GM21825 (cell line): ENCODE measurements at regions not wholly inside any gene's neighbourhood (a gene's known extent, or its start where the extent isn't known, plus 50 kb on each side); places are given as distances from the start of the nearest gene placed in this dataset.
"Not testable (repeated sequence)": the region's sequence is repeated elsewhere in the genome, so short reads cannot be mapped to it uniquely, and the experiment has no call there.

ENCODE experiments used
- ATAC-seq: cut with Tn5 transposase; IDR thresholded peaks from one replicate; pipeline ENCODE4 v1.9.1; 2021; ENCODE audit warnings: mild to moderate bottlenecking, moderate library complexity; ENCODE audit not compliant: unreplicated experiment

DNA sequence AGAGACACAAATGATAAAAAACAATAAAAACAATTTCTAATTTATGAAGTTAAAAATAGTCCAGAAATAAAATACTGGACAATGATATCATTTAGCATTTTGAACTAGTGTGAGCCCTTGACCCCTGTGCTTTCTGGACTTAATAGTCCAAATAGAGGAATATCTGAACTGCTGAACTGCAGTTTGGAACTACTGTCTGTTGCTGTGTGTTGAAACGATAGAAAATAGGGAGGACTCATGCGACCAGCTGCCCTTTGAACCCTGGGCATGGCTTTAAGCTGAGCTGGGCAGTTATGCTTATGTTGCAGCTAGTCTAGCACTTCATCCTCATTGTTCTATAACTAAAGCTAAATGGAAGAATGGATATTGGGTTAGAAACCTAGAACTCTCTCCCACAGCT is 99.5 kb downstream of the FMR1NB start:
- ATAC-seq: no peak

GRCh38 chrX:148084611-148085010 is 103.5 kb downstream of the FMR1NB start:
- ATAC-seq: no peak

DNA sequence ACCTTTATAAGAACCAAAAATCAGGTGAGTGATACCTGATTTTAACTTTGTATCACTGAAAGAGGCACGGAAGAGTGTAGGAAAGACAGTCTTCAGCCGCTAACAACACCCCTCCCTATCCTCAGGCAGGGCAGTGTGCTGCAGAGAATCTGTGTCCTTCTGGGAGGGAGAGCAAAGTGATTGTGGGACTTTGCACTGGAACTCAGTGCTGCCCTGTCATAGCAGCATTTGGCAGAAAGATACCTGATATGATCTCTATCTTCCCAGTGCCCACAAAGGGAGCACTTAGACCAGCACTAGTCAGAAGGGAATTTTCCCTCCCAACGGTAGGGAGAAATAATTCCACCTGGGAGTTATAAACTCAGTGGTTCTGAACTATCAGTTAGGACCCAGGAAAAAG is 139.0 kb downstream of the FMR1NB start:
- no peak for ATAC-seq

DNA sequence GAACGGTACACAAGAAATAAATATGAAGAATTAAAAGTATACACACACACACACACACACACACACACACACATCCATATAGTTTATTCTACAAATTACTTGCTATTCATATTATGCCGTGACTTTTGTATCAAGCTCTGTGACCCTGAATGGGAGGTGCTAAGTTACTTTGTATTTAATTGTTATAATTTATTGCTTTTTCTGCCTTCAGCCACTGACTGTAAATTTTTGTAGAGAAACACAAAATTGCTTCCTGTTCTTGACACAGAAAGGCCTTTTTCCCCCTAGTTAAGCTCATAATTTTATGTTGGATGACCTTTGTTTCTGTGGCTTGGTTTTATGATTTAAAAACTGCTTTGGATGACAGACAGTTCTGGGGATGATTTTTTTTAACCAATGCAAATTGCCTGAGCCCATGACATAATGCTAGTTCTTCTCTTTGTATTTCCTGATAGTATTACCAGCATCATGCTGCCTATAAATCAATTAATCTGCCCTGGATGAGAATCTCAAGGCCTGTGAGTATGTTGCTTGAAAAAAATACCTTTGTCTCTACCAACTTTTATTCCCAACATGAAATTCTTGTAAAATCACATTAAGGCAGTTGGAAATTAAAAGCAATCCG is 140.0 kb downstream of the FMR1NB start:
- no peak for ATAC-seq

- not testable (repeated sequence) for ATAC-seq
Measured at GRCh38 chrX:148128872-148129505, 147.9 kb downstream of the FMR1NB start.

- no peak for ATAC-seq
Measured at GRCh38 chrX:148133105-148133725, 152.1 kb downstream of the FMR1NB start.

DNA sequence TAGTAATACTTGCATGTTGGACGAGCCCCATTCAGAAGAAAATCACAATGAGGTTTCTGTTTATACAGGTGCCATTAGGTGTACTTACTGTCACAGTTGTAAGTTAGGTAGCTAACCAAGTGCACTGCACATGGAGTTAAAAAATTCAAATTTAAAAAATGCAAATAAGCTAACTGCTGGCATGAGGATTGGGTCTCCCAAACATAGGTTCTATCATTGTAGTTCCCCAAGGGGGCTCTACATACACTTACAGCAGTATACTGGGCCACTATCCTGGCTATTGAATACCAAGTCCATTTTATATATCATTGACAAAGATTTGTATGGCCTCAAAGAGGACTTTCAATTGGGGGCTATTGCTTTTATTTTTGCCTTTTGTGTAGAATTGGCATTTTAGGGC is 153.4 kb downstream of the FMR1NB start:
- ATAC-seq: no peak

GRCh38 chrX:148135738-148136137 is 154.6 kb downstream of the FMR1NB start:
- no peak for ATAC-seq

DNA sequence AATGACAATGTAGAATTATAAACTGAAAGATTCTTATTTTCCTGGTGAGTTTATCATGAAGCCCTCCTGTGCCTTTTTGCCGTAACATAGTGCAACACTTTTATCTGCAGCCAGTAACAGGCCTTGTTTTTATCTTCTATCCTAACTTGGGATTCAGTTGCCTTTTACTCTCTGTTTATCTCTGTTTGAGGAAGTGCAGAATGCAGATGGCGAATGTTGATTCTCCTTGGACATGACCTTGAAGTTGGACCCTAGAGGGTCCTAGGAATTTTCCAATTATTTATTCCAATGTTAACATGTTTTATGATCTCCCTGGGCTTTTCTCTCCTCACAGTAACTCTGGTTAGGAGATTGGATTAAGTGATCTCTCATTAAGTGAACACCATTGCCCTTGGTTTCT is 165.0 kb downstream of the FMR1NB start:
- no peak for ATAC-seq

- ATAC-seq: no peak
Measured at GRCh38 chrX:148156986-148157385, 175.8 kb downstream of the FMR1NB start.

GRCh38 chrX:148159796-148160195 is 178.7 kb downstream of the FMR1NB start:
- no peak for ATAC-seq

GRCh38 chrX:148161701-148162100 is 180.6 kb downstream of the FMR1NB start:
- no peak for ATAC-seq

DNA sequence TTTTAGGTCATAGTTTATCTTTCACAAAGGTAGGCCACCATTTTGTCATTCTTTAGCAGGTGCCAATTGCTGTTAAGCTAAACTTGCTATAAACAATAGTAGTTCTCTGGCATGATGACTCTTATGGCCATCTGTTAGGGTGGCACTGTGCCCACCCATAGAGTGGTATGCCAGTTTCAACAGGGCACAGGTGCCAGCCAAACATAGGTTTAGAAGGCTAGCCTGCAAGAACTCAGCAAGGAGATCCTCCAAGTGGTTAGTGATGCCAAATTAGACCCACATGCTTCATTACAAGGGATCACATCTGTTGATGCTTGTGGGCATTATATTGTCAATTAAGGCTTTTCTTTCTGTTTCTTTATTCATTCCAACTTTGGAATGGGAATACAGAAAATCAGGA is 204.5 kb downstream of the FMR1NB start:
- ATAC-seq: no peak

DNA sequence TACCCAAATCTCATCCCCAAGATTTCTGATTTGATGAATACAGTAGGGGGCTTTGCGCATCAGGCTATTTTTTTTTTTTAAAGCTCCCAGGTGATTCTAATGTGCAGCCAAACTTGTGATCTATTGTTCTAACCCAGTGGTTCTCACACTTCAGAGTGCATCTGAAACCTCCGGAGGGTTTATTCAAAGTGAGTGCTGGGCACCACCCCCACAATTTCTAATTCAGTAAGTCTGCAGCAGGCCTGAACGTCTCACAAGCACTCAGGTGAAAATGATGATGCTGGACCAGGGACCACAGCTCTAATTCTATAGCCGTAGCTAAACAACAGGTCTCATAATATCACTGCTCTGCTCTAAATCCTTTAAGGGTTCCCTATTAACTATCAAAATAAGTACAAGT is 211.4 kb downstream of the FMR1NB start:
- ATAC-seq: no peak

DNA sequence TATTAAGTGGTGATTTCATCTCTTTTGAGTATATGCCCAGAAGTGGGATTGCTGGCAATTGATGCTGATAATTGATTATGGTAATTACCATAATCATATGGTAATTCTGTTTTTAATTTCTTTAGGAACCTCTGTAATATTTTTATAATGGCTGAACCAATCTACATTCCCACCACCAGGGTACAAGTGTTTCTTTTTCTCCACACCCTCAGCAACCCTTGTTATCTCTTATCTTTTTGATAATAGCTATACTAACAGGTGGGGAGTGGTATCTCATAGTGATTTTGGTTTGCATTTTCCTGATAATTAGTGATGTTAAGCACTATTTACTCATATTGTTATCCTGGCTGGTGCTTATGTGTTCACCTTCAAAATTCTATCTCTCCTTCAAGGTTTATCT is 212.6 kb downstream of the FMR1NB start:
- ATAC-seq: no peak

GRCh38 chrX:148203531-148203930 is 222.4 kb downstream of the FMR1NB start:
- ATAC-seq: no peak

- ATAC-seq: no peak
Measured at GRCh38 chrX:148204195-148204594, 223.1 kb downstream of the FMR1NB start.

- no peak for ATAC-seq
Measured at GRCh38 chrX:148214786-148215185, 233.6 kb downstream of the FMR1NB start.

DNA sequence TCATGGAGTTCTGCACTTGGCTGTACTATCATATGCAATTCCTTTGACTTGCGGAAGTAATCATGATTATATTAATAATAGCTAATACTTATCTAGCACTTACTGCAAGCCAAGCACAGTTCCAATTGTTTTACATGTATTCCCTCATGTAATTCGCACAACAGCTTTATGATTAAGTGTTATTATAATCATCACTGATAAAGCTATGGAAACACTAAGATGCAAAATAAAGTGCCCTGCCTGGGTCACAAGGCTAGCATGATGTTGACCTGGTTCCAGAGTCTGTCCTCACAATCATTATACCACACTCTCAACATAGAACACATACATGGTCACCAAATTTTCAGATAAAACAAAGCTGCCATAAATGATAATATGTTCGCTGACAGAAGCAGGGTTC is 234.6 kb downstream of the FMR1NB start:
- ATAC-seq: no peak

GRCh38 chrX:148223361-148223760 is 242.2 kb downstream of the FMR1NB start:
- ATAC-seq: no peak

DNA sequence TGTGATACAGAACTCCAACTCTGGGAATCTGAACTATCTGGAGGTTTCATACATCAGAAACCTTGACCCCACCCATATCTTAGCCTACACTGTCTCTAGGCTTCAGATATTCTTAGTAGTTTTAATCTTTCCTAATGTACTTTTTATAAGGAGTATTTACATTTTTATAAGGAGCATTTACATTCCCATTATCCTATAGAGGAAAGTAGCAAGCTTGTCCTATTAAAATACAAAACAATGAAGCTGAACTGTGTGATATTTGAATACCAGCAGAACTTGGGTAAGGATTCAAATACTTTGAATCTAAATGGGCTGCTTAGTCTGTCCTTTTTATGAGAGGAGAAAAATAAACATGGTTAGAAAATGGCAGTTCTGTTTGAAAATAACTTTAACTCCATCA is 247.4 kb downstream of the FMR1NB start:
- ATAC-seq: no peak

- no peak for ATAC-seq
Measured at GRCh38 chrX:148229801-148230303, 248.7 kb downstream of the FMR1NB start.
